Body of pancreas (tissue), 4 donors: ENCODE measurements at regions not wholly inside any gene's neighbourhood (a gene's known extent, or its start where the extent isn't known, plus 50 kb on each side); places are given as distances from the start of the nearest gene placed in this dataset.

Experiments
- CTCF ChIP-seq, 7 experiments: fragments of 450-650 bp in 4 of 7; fragments of 200-600 bp in 3 of 7; sonication (generic) in 3 of 7; IDR thresholded peaks; one replicate each; pipeline ENCODE4 v1.5.1; 2016 to 2019; ENCODE audit warnings: antibody characterized with exemption in 7 of 7
- POLR2A ChIP-seq, 3 donors: fragments of 450-650 bp; IDR thresholded peaks; one replicate each; pipeline ENCODE4 v1.6.1; 2016; ENCODE audit warnings: antibody characterized with exemption in 3 of 3, mild to moderate bottlenecking in 2 of 3

GRCh38 chr6:25006565-25007001, 70.8 kb upstream of the RIPOR2 start:
- TF ChIP-seq CTCF (IDR thresholded peaks at IDR 0.05) (no peak), POLR2A (IDR thresholded peaks at IDR 0.05) (peak in 2 of 3 donors; percentile 51 to 66)
